HG02759 (cell line): ENCODE measurements at regions not wholly inside any gene's neighbourhood (a gene's known extent, or its start where the extent isn't known, plus 50 kb on each side); places are given as distances from the start of the nearest gene placed in this dataset.

ENCODE experiments used
- ATAC-seq: cut with Tn5 transposase; IDR thresholded peaks from one replicate; pipeline ENCODE4 v1.9.1; 2021; ENCODE audit warnings: mild to moderate bottlenecking, moderate library complexity; ENCODE audit not compliant: unreplicated experiment

DNA sequence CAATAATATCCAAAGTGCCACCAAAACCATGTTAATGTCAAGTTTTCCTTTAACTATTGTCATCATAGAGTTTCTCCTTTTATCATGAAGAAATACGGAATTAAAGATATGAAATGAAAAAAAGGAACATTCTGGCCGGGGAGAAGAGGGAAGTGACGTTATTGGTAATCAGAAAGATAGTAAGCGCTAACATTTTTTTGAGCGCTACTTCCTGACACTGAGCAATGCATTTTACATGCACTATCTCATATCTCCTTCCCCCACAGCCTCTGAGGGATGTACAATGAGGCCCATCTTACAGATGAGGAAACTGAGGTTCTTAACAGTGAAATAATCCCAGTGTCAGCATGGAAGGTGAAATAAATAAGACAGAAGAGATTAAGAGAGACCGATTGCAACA is 410.9 kb downstream of the SOX9 start:
- ATAC-seq: no peak

DNA sequence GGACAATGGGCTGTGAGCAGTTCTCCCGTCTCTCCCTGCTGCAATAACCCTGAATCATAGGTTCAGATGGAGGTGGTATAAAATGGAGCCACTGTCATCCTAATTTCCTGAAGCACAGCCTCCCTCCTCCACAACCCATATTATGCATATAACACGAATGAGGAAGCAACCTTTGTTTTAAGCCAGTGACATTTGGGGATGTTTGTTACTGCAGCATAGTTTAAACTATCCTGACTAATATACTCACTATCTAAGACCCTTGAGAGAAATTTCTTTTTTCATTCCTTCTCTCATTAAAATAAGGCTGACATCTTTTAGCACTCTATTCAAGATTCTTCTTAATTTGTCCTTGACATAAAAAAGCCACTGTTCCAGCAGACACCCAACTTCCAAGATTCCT is 413.4 kb downstream of the SOX9 start:
- ATAC-seq: no peak

DNA sequence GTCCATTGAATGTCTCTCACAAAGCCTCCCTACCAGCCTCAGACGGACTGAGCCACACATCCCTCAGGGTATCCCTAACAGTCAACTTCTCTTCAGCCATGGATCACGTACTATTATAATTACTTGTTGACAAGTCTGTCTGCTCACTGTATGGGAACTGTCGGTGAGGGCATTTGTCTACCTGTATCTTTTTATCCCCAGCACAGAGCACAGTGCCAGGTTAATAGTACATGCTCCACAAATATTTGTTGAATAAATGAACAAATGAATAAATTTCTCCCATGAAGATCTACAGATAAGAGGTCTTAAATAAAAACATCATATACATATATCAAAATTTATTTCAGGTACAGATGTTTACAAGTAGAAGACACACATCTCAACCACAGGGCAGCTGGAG is 414.0 kb downstream of the SOX9 start:
- no peak for ATAC-seq

DNA sequence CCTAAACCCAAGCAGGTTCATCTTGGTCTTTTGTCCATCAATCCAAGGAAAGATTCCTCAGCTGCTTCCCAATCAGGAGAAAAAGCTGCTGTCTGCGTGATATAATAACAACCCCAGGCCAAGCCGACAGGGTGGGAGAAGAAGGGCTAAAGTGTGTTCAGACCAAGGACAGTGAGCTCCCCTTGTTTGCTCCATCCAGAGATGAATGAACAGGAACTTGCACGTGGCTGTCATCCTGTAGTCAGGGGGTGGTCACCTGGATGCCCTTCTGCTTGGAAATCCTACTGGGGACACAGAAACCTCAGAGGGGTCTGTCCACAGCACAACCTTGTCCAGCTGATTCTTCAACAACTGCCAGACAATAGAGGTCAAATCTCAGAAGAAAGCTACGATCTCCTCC is 414.5 kb downstream of the SOX9 start:
- ATAC-seq: no peak

DNA sequence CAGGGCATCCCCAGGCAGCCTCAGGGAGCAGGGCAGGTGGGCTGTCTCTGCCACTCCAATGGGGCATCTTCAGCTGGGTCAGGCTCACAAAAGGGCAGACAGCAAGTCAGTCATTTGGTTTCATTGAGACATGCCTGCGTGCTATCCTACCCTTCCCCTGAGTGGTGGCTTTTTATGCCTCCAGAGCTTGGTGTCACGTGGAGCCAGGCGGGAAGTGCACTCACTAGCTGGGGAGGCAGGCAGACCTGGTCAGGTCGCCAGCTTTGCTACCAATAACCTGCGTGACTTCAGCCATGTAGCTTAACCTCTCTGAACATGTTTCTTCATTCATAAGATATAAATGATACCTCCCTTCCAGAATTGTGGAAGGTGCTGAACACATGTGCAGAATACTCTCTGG is 415.0 kb downstream of the SOX9 start:
- ATAC-seq: no peak

DNA sequence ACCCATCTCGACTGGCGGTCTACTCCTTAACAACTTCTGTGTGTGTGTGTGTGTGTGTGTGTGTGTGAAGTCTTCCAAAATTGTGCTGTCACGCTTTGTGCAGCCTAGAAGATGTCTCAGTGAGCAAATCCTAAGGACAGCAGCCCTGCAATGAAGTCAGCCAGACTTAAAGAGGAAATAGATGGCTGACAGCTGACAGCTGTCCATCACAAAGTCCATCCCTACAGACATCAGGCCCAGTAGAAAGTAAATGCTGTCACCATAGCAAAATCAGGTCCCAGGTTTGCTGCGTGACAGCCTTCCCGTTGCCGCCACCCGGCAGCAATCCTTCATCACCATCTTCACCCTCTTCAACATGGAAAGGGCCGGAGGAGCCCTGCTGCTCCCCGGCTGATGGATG is 416.0 kb downstream of the SOX9 start:
- ATAC-seq: no peak

DNA sequence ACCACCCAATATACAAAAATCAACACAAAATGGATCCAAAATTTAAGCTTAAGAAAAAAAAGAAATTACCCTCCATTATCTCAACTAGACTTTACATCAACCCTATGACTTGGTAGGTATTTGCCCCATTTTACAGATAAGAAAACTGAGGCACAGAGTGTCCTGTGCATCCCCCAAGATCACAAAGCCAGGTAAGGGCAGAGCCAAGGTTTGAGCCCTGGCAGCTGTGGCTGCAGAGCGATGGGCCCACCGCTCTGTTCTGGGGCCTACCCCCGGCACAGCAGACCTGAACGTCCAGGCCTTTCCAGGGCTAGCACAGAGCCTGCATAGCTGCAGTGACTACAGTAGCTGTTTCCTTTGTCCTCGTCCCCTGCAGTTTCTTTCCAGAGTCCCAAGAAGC is 417.6 kb downstream of the SOX9 start:
- no peak for ATAC-seq

DNA sequence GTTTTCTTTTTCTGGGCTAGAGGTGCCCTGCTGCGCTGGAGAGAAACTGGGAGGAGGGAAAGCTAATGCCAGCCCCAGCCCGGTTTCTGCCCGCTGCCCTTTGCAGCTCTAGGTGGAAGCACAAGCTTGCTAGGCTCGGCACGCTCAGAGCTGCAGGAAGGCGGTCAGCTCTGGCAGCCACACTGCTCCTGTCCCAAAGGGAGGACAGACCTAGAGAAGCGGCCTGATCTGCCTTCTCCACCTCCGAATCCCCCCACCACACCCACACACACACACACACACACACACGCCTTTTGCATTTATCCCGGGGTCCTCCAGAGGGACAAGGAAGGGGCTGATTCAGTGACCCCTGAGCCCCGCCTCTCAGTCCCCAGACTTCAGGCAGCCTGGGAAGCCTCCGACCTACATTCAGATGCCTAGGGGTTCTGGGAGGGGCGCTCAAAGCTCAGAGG is 418.1 kb downstream of the SOX9 start:
- no peak for ATAC-seq

DNA sequence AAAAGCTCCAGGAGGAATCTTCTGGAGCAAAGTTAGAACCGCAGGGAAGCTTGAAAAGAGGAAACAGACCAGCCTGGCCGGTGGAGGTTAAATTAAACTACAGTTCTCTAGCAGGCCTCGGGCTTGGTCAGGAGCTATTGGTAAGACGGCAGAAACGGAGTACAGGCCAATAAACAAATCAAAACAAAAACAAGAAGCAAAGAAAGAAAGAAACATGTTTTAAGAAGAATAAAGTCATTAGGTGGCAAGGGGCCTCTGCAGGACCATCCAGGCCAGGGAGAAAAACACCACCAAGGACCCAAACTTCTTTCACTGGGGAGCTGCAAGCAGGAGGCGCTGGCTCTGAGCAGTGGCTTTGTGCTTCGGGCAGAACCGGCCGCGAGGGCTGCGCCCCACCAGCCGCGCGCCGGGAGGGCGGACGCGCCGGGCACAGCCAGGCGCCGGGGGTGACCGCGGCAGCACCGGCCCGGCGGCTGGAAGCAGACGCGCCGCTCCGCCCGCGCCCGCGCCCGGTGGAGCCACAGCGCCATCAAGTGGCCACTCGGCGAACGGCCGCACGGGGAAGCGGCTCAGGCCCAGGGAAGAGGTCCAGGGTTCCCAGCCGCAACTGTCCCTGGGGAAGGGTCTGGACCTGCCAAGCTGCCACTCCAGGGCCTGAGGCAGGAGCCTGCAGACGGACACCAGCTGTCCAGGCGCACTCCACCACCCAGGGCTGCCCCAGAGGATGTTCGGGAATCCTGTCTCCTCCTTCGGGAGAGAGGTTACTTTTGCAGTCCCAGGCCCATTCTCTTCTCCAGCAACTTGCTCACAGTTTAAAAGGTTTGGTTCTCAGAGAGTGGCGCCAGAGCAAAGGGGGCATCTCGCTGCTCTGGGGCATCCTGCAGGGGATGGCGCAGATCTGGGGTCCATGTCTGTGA is 419.4 kb downstream of the SOX9 start:
- ATAC-seq: peak; percentile 90

DNA sequence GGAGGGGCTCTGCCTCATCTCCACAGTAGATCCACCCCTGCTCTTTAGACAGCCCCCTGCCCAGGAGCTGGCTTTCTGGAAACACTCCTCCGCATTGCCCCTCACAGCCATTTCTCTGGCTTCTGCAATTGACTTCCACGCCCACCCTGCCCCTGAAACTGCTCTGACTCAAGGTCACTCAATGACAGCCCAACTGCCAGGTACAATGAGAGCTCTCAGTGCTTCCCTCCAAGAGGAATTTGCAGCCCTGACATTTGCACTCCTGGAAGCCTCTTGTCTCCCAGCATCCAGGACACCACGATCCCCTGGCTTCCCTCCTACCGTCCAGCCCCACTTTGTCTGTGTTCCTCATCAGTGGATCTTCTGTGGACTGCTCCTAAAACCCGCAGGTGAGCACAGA is 421.5 kb downstream of the SOX9 start:
- no peak for ATAC-seq

DNA sequence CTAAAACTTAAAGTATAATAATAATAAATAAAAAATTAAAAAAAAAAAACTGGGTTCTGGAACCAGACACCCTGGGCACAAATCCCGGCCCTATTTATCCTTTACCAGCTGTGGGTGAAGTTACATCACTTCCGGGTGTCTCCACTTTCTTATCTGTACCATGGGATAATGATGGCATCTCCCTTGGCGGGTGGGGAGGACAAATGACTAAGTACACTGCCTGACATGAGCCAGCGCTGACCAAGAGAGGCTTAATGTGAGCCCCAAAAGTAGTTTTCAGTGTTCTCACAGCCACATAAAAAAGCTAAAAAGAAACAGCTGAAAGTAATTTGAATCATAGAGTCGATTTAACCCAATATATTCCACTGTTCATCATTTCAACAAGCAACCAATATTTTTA is 424.9 kb downstream of the SOX9 start:
- ATAC-seq: no peak

DNA sequence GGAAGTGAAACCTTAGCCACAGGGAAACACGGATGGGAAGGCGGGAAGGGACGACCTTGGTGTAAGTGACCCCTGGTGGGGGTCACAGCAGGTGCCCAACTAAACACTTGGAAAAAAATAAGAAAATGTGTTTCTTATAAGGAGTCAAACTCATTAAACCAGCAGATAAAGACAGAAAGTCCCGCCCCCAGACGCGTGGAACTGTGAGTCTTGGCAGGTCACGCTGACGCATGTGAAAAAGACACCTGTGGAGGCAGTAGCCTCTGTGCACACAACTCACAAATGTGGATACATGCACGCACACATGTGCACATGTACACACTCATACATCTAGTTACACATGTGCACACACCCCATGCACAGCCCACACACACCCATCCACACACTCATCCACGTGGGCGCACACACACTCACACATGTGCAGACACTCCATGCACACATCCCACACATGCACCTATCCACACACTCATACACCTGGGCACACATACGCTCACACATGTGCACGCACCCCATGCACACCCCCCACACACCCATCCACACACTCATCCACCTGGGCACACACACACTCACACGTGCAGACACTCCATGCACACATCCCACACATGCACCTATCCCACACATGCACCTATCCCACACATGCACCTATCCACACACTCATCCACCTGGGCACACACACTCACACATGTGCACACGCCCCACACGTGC is 432.4 kb downstream of the SOX9 start:
- no peak for ATAC-seq

DNA sequence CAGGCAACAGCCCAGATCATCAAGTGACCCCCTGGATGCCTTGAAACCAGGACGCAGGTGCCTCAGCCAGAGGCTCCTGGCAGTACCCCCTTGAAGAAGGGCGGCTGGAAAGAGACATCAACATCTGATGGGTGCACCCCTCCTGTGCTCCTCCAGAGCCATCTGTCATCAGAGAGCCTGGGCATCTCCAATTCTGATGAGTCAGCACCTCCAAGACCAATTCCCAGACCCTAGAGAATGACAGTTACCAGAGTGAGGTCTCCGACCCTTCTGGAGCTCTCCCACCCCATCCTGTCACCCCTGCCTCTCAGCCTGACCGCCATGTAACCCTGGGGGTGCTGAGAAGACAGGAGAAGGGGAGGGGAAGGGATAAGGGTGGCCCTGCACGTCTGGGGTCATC is 433.7 kb downstream of the SOX9 start:
- ATAC-seq: no peak

DNA sequence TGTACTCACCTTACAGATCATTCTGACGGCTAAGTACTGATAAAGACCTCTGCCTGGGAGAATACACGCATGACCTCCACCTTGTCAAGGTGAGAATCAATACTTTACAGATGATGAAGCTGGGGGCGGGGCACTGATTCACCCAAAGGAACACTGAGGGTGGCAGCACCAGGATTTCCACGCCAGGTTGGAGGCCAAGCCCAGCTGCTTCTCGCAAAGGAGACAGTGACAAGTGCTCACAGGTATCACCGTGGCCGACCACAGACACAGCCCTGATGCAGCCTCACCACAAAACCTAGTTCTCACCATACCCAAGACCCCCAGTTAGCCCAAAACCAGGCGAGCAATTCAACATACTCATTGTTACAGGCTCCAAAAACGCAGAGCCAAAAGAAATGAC is 434.2 kb downstream of the SOX9 start:
- ATAC-seq: no peak

DNA sequence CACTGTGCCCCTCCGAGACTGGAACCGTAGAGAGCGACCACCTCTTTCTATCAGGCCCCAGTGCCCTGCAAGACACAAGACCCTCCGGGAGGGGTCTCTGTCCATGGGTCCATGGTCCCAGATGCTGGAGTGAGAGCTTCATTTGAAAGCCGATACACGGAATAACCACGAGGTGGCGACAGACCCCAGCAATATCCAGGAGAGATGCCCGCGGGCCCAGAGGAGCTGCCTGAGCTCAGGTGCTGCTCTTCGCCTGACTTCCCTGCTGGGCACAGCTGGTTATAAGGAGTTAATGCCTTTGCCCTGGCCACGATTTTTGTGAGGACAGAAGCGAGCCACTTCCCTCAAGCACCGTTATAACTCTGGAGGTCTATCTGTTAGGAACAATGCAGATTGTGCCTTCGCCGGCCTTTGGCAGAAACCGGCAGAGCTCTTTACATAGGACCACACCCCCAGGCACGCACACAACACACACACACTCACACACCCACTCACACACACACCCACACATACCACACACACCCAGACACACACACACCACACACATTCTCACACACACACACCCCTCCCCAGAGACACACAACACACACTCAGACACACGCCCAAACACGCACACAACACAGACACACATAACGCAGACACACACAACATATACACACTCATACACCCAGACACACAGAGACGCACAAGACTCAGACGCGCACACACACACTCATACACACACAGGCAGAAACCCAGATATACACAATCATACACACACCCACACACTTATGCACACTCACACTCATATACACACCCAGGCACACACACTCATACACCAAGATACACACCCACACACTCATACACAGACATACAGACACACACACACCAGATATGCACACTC is 436.4 kb downstream of the SOX9 start:
- ATAC-seq: peak; percentile 69

DNA sequence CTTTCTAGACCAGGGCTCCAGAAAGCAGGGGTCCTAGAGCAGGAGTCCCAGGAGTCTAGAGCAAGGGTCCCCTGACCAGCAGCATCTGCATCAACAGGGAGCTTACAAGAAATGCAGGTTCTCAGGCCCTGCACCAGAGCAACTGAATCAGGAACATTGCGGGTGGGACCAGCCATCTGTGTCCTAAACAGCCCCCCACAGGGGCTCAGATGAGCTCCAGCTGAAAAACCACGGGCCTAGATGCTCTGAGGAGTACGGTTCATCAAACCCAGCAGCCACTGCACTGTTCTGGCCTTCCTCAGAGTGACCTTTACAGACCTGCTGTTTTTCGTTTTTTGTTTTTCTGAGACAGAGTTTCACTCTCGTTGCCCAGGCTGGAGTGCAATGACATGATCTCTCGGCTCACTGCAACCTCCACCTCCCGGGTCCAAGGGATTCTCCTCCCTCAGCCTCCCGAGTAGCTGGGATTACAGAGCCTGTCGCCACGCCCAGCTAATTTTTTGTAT is 438.2 kb downstream of the SOX9 start:
- ATAC-seq: no peak

DNA sequence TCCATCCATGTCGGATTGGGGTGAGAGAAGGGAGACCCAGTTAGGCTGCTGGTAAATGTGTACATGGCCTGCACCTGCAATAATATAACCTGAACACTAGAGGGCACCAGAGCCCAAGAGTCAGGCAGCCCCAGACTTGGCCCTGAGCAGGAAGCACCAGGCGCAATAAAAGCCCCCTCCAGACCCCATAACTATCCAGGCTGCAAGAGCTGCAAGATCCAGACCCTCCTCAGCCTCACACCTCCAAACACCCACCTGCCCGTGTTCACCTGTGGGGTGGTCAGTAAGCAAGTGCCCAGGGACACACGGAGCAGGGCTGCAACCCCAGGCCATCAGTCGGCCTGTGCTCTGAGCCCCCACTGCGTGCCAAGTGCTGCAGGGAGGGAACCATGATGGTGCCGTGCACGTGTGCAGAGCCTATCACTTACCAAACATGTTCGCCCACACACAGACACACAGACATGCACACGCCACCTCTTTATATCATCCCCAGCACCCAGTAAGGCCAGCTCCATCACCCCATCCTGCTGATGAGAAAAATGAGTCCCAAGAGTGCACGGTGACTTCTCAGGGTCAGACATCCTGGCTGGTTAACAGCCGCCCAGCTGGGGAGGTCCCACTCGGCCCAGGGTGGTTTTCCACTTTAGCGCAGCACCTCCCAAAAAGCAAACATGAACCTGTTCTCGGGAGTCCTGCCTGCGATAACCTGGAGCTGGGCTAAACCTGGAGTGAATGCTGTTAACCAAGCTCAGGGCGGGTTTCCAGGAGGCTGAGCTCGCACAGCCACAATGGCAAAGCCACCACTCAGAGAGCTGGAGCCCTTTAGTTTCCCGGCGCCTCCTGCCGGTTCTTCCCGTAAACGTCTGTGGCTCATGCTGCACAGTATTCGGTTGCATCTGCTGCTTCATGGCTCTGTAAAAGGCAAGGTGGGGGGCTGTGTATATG is 439.8 kb downstream of the SOX9 start:
- ATAC-seq: peak; percentile 65

DNA sequence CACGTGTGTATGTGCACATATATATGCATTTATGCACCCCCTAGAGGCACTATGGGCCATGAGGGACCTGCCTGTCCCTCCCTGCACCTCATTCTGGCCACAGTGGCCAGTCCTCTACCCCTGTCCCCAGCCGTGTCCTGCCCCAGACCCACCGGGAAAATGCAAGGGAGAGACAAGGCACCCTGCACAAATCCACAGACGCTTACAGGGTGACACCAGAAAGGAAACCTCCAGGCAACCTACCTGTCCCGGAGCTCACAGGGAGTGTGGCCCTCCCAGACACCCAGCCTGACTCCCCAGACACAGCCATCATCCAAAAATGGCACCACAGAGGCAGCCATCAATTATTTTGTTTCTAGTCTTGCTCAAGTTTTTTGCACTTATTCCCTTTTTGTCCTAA is 440.4 kb downstream of the SOX9 start:
- no peak for ATAC-seq

DNA sequence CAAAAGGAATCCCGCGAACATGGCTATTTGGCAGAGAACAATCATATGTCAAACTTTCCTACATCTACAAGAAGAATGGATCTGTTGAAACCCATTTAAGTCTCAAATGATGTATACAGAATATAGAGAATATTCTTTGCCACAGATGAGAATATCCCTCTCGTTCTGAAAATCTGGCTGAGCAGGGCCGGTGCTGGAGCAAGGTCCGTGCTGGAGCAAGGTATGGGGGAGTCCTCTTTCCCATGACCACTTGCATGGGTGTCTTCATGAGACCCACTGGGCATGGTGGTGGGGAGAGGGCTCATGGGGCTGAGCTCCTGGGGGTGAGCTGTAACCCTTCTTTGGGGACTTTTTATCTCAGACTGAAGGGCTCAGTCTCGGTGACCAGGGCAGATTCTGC is 440.9 kb downstream of the SOX9 start:
- ATAC-seq: no peak

DNA sequence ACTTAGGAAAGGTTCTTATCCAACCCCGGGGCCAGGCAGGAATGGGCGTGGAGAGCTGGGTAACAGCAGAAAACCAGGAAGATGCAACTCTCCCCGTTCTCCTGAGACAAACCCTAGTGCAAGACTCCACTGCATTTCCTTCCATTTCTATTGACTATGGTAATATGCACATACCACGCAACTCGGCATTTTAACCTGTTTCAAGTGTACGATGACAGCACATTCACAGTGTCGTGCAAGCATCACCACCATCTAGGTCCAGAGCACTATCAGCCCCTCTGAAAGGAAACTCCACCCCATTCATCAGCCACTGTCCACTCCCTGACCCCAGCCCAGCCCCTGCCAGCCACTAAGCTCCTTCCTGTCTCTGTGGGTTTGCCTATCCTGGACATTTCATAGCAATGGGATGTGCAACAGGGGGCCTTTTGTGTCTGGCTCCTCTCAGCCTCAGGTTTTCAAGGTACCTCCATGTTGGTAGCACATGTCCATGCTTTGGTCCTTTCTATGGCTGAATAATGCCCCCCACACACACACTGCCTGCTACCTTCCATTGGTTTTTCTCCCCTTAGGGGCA is 441.9 kb downstream of the SOX9 start:
- no peak for ATAC-seq
